ENCODE measurements at regions not wholly inside any gene's neighbourhood (a gene's known extent, or its start where the extent isn't known, plus 50 kb on each side); places are given as distances from the start of the nearest gene placed in this dataset.

DNA sequence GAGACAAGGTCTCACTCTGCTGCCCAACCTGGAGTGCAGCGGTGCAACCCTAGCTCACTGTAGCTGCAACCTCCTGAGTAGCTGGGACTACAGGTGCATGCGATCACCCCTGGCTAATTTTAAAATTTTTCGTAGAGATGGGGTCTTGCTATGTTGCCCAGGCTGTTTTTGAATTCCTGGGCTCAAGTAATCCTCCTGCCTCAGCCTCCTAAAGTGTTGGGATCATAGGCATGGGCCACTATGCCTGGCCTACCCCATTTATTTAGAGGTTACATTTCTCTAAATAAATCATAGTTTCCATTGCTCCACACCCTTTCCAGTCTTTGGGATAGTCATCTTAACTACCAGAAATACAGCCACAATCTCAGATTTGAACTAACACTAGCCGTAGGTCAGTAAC lies 134.7 kb upstream of the CITED2 start:
- TF ChIP-seq, protein P1, sequence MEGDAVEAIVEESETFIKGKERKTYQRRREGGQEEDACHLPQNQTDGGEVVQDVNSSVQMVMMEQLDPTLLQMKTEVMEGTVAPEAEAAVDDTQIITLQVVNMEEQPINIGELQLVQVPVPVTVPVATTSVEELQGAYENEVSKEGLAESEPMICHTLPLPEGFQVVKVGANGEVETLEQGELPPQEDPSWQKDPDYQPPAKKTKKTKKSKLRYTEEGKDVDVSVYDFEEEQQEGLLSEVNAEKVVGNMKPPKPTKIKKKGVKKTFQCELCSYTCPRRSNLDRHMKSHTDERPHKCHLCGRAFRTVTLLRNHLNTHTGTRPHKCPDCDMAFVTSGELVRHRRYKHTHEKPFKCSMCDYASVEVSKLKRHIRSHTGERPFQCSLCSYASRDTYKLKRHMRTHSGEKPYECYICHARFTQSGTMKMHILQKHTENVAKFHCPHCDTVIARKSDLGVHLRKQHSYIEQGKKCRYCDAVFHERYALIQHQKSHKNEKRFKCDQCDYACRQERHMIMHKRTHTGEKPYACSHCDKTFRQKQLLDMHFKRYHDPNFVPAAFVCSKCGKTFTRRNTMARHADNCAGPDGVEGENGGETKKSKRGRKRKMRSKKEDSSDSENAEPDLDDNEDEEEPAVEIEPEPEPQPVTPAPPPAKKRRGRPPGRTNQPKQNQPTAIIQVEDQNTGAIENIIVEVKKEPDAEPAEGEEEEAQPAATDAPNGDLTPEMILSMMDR (IDR thresholded peaks at IDR 0.05; ENCODE audit: low read length): no peak
- TF ChIP-seq EZH2 (IDR thresholded peaks at IDR 0.05; ENCODE audit: borderline replicate concordance, low read length): no peak
